Endometrium (tissue), 2 donors: ENCODE measurements at regions not wholly inside any gene's neighbourhood (a gene's known extent, or its start where the extent isn't known, plus 50 kb on each side); places are given as distances from the start of the nearest gene placed in this dataset.

Experiments used
- FAIRE-seq: peaks from 2 replicates; lab custom pipeline; 2012; peaks lifted over from hg19 to GRCh38; lab: Jason Lieb, UNC
- donor health status: control.
- donor health status: control.

- no peak for FAIRE-seq
Observed at GRCh38 chr2:145260081-145260480, 740.2 kb upstream of the ZEB2 start.

GRCh38 chr2:145258903-145259579, 739.1 kb upstream of the ZEB2 start:
- FAIRE-seq = no peak

DNA sequence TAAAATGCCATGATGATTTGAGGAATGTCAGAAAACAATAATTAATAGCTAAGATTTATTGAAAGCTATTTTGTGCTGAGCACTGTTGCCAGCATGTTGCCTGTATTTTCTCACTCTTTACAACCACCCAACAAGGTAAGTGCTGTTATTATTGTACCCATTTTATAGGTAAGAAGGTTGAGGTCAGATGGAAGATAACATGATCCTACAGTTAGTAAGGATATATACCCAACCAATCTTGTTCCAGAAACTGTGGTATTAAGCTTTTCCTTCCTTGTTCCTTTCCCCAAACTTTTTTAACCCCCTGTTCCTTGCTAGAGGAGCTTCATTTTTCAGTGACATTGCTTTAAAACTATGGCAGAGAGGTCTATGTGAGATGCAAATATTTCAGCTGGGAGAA, 738.0 kb upstream of the ZEB2 start:
- no peak for FAIRE-seq

DNA sequence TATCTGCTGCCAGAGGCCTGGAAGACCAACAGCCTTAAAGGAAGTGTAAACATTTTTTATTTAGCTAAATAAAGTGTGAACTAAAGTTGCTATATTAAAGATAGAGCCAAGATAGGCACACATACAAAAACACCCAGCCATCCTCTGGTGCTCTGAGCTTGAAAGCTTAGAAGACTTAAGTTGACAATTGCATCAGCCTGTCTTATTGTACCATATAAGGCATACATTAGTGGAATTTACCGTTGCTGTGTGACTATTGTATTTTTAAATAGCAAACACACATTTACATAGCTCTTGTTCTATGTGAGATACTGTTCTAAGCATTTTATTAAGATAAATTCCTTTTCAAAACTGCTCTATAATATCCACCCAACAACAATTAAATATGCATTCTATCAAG, 736.6 kb upstream of the ZEB2 start:
- FAIRE-seq = peak; percentile 4

GRCh38 chr2:145254291-145254690, 734.4 kb upstream of the ZEB2 start:
- FAIRE-seq = no peak

DNA sequence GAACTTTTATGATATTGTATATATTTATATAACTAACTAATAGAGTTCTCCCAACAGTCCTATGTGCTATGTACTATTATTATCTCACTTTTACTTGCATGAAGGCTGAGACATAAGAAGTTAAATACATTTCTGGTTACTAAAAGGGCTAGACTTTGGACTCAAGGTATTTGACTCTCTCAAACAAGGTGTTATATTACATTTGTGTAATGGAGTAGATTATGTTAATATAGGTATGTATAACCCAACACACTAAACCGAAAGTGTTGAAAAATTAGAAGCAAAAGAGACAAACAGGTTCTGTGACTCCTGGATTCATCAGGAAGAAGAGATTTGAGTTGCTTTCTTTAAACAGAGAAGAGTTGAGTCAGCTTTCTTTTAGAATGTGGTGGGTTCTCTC, 733.6 kb upstream of the ZEB2 start:
- no peak for FAIRE-seq

- FAIRE-seq = no peak
Observed at GRCh38 chr2:145245268-145245870, 725.5 kb upstream of the ZEB2 start.

DNA sequence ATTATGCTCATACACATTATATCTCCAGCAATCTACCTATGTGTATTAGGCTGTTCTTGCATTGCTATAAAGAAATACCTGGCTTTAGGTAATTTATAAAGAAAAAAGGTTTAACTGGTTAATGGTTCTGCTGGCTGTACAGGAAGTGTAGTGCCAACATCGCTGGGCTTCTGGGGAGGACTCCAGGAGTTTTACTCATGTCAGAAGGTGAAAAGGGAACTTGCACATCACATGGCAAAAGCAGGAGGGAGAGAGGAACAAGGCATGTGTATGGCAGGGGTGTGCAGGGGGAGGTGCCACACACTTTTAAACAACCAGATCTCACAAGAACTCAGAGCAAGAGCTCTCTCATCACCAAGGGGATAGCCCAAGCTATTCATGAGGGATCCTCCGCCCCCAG, 715.4 kb upstream of the ZEB2 start:
- FAIRE-seq = no peak

- FAIRE-seq = no peak
Observed at GRCh38 chr2:145230546-145230945, 710.6 kb upstream of the ZEB2 start.

DNA sequence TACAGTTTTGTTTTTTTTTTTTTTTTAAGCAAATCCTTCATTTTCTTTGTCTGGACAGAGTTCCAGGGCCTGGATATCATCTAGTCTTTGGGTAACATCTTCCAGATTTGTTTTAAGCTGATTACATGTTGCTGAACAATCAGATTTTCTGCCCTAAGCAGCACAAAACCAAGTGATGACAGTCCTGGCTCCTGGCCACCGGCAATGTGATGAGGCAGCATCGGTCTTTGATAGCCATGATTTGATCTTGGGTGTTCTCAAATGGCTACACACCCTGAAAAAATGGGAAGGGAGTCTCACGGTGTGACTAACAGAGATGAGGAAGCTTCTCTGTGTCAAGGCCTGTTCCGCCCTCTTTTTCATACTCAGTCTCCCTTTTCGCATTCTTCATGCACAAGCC, 708.6 kb upstream of the ZEB2 start:
- no peak for FAIRE-seq

DNA sequence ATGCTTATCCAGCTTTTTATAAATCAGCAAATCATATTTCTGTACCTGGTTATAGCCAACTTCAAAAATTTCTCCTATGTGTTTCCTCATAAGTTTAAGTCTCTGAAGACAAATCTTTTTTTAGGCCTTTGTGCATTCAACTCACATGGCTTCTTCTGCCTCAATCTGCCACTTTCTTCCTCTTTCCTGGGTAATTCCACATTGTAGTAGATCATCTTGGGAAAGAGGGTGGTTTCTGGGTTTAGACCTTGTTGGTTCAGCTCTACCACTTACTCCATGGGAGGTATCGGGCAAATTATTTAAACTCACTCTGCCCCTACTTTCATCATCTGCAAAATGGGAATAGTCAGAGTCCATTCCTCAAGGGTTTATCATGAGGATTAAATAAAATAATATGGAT, 707.0 kb upstream of the ZEB2 start:
- FAIRE-seq = no peak

DNA sequence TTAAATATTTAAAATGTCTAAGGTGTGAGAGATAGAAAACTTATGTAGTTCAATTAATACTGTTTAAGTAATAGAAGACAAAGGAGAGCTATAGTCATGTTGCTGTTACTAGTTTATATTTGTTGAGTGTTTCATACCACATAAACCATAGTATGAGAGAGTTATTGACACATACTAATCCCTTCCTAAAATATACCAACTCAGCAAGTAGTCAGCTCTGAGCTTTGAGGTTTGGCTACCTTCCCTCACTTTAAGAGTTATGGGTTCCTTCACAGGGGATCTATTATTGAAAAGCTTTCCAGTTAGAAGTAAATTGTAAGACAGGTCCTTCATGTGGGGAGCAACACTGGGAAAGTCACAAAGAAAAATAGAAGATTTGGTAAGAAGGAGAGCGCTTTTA, 701.6 kb upstream of the ZEB2 start:
- no peak for FAIRE-seq

DNA sequence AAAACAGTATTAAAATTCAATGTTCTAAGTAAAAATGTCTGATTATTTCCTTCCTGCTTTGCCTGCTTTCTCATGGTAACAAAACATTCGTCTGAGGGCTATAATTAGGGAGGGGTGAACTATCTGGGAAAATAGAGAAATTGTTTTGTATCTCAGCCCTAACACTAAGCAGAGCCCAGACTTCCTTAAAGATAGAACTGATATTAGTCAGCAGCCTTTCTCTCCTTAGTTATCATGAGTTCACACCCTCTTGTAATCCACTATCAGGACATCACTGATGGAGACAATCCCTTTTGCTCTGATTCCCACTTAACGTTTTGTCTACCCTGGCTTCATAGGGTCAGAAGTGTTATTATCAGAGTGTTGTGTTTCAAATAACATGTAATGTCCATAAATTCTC, 701.1 kb upstream of the ZEB2 start:
- no peak for FAIRE-seq

GRCh38 chr2:145220496-145220895, 700.6 kb upstream of the ZEB2 start:
- no peak for FAIRE-seq

- no peak for FAIRE-seq
Observed at GRCh38 chr2:145207884-145208283, 688.0 kb upstream of the ZEB2 start.

DNA sequence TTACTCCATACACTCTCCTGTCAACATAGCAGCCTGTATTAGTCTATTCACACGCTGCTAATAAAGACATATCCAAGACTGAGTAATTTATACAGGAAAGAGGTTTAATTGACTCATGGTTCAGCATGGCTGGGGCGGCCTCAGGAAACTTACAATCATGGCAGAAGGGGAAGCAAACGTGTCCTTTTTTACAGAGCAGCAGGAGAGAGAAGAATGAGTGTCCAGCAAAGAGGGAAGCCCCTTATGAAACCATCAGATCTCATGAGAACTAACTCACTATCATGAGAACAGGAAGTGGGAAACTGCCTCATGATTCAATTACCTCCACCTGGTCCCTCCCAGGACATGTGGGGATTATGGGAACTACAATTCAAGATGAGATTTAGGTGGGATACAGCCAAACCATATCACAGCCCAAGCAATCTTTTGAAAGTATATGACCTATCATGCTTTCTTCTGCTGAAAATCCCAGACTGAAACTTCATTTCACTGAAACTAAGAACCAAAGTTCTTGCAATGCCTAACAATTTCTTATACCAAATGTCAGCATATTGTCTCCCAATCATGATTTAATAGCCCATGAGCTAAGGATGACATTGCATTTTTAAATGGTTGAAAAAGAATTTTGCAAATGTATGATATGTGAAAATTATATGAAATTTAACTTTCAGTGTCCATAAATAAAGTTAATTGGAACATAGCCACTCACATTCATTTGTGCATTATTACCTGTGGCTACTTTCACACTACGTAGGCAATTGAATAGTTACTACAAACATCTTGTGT, 686.8 kb upstream of the ZEB2 start:
- FAIRE-seq = no peak

DNA sequence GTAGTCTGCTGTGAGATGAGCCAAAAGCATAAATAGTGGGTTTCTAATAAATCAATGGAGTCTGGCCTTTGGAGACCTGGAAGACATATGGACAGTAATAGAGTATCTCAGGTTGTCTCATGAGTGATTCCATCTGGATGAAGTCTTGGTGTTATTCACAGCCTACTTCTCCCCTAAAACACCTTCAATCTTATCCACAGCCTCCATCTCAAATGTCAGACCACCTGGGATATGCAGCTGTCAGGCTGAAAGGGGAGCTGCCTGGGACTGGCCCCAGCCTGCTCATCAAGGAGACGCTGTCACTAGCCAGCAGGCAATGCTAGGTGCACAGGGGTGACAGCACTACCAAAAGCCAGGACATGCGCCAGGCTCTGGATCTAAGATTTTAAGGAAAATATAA, 684.0 kb upstream of the ZEB2 start:
- no peak for FAIRE-seq

DNA sequence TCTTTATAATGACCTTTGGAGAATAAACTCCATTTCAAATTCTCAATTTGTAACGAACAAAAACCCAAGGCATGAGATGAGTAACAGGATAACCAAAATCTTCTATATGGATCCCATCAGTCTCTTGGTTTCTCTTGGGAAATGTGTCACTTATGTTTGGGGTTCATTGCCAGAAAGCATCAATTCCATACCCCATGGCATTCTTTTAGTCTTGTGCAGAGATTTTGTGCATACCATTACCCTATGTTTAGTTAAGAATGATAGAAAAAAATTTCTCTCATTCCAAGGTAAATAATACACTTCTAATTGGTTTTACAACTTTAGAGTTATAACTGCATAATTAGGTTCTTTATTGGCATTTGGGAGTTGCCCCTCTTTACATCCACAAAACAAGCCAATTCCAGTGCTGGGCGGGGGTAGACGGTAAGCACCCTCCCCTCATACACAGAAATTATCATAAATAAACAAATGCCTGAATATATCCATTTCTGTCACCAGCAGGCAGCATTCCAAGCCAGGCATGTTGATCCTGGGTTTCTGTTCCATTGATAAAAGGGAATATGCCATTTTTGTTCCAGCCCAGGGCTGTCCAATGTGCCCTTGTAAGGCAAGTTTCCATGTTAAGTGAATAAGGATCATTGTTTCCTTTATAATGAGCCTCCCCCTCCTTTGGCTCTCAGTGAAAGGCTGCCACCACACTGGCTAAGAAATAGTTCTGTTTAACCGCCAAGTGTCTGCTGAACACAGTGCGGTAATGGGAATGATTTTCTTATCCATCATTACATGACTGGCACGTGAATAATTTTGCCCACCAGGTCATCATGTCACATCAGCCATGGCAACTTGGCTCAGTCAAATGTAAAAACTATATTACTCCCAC, 680.1 kb upstream of the ZEB2 start:
- no peak for FAIRE-seq

- no peak for FAIRE-seq
Observed at GRCh38 chr2:145199042-145199441, 679.1 kb upstream of the ZEB2 start.

DNA sequence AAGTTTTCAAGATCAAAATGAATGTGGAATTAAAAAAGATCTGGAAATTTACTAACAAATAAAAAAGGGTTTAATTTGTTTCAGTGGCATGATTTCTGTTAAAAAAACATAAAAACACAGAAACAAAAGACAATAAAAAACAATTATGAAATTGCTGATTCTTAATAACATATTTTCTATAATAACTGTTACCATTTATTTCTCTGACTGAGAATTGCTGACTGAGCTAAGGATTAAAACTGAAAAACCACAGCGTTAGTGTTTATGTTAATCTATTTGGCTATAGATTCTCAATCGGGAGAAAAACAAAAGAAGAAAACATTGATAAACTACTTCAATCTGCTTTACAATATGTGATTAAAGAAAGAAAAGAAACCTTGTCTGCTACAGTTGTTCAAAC, 678.6 kb upstream of the ZEB2 start:
- no peak for FAIRE-seq

- no peak for FAIRE-seq
Observed at GRCh38 chr2:145197944-145198343, 678.0 kb upstream of the ZEB2 start.

- FAIRE-seq = no peak
Observed at GRCh38 chr2:145194673-145195072, 674.8 kb upstream of the ZEB2 start.
